ENCODE measurements at regions not wholly inside any gene's neighbourhood (a gene's known extent, or its start where the extent isn't known, plus 50 kb on each side); places are given as distances from the start of the nearest gene placed in this dataset.
"Not testable (repeated sequence)": the region's sequence is repeated elsewhere in the genome, so short reads cannot be mapped to it uniquely, and the experiment has no call there.

GRCh38 chr17:21512307-21513011 is 136.3 kb downstream of the KCNJ12 start:
- ATAC-seq (ENCODE audit: insufficient read depth, low FRiP score) (no peak), DNase-seq (no peak)
- H3K4me3 ChIP-seq, result no peak overlapping the region
- H3K27me3 ChIP-seq (ENCODE audit: control insufficient read depth in 3 of 3, insufficient read depth in 3 of 3, low read length in 2 of 3), result peaks cover 0 to 18% (median 3%) of the 10 kb centered on the region in 3 donors
- TF ChIP-seq CTCF (IDR thresholded peaks at IDR 0.05; ENCODE audit: control extremely low read depth, extremely low read depth), result no peak
- H3K36me3 ChIP-seq (ENCODE audit: control insufficient read depth in 4 of 4, insufficient read depth in 4 of 4, low read length in 4 of 4), result no peaks in the 10 kb centered on the region
- H3K9ac ChIP-seq (ENCODE audit: insufficient read depth in 1 of 2, low read length in 2 of 2), result no peak overlapping the region
- no peak overlapping the region for H3K27ac ChIP-seq (ENCODE audit: low read depth in 1 of 2, low read length in 1 of 2)
- H3K4me1 ChIP-seq (ENCODE audit: control insufficient read depth in 5 of 5, insufficient read depth in 5 of 5, low read length in 5 of 5), result peaks cover 0 to 5% (median 0%) of the 10 kb centered on the region in 5 donors
- H3K9me3 ChIP-seq (ENCODE audit: control insufficient read depth in 4 of 4, insufficient read depth in 3 of 4, low read length in 3 of 4), result peaks cover 0 to 2% (median 0%) of the 10 kb centered on the region in 4 donors
- WGBS, 2 donors, result 55 to 61% methylated on average over 17 to 18 of the region's 18 CpGs

GRCh38 chr17:21513012-21513570 is 136.9 kb downstream of the KCNJ12 start:
- Histone ChIP-seq H3K4me3 (no peak overlapping the region), H3K9ac (ENCODE audit: insufficient read depth in 1 of 2, low read length in 2 of 2) (no peak overlapping the region)
- ATAC-seq (ENCODE audit: insufficient read depth, low FRiP score), result peak; percentile 81

GRCh38 chr17:21514567-21514966 is 138.4 kb downstream of the KCNJ12 start:
- H3K9ac ChIP-seq (ENCODE audit: insufficient read depth in 1 of 2, low read length in 2 of 2); H3K9me3 ChIP-seq (ENCODE audit: control insufficient read depth in 4 of 4, insufficient read depth in 3 of 4, low read length in 3 of 4); DNase-seq; H3K4me3 ChIP-seq; H3K4me1 ChIP-seq (ENCODE audit: control insufficient read depth in 5 of 5, insufficient read depth in 5 of 5, low read length in 5 of 5); H3K27ac ChIP-seq (ENCODE audit: low read depth in 1 of 2, low read length in 1 of 2); ATAC-seq (ENCODE audit: insufficient read depth, low FRiP score); H3K36me3 ChIP-seq (ENCODE audit: control insufficient read depth in 4 of 4, insufficient read depth in 4 of 4, low read length in 4 of 4): not testable (repeated sequence)
- peaks cover 0 to 18% (median 3%) of the 10 kb centered on the region in 3 donors for H3K27me3 ChIP-seq (ENCODE audit: control insufficient read depth in 3 of 3, insufficient read depth in 3 of 3, low read length in 2 of 3)
- 78 to 100% methylated on average over 1 of the region's 1 CpG for WGBS, 2 donors

More at GRCh38 chr17:21513012-21513570, 136.9 kb downstream of the KCNJ12 start:
- Histone ChIP-seq H3K36me3 (ENCODE audit: control insufficient read depth in 4 of 4, insufficient read depth in 4 of 4, low read length in 4 of 4) (no peaks in the 10 kb centered on the region), H3K27me3 (ENCODE audit: control insufficient read depth in 3 of 3, insufficient read depth in 3 of 3, low read length in 2 of 3) (peaks cover 0 to 18% (median 3%) of the 10 kb centered on the region in 3 donors), H3K4me1 (ENCODE audit: control insufficient read depth in 5 of 5, insufficient read depth in 5 of 5, low read length in 5 of 5) (peaks cover 0 to 5% (median 0%) of the 10 kb centered on the region in 5 donors), H3K9me3 (ENCODE audit: control insufficient read depth in 4 of 4, insufficient read depth in 3 of 4, low read length in 3 of 4) (peaks cover 0 to 2% (median 0%) of the 10 kb centered on the region in 4 donors), H3K27ac (ENCODE audit: low read depth in 1 of 2, low read length in 1 of 2) (no peak overlapping the region)
- DNase-seq, result peak; percentile 79 to 86 (median 80)
- WGBS, 2 donors, result 4% methylated on average over 24 of the region's 24 CpGs
- peak; percentile 90 for TF ChIP-seq CTCF (IDR thresholded peaks at IDR 0.05; ENCODE audit: control extremely low read depth, extremely low read depth)

- no peak overlapping the region for H3K9ac ChIP-seq (ENCODE audit: insufficient read depth in 1 of 2, low read length in 2 of 2)
- 47 to 62% methylated on average over 9 of the region's 9 CpGs for WGBS, 2 donors
- no peak for ATAC-seq (ENCODE audit: insufficient read depth, low FRiP score)
- DNase-seq, result no peak
- no peak overlapping the region for H3K27ac ChIP-seq (ENCODE audit: low read depth in 1 of 2, low read length in 1 of 2)
- H3K36me3 ChIP-seq (ENCODE audit: control insufficient read depth in 4 of 4, insufficient read depth in 4 of 4, low read length in 4 of 4), result no peaks in the 10 kb centered on the region
- no peaks in the 10 kb centered on the region for H3K9me3 ChIP-seq (ENCODE audit: control insufficient read depth in 4 of 4, insufficient read depth in 3 of 4, low read length in 3 of 4)
- no peak overlapping the region for H3K4me3 ChIP-seq
- TF ChIP-seq CTCF (IDR thresholded peaks at IDR 0.05; ENCODE audit: control extremely low read depth, extremely low read depth), result no peak
- no peaks in the 10 kb centered on the region for H3K27me3 ChIP-seq (ENCODE audit: control insufficient read depth in 3 of 3, insufficient read depth in 3 of 3, low read length in 2 of 3)
- H3K4me1 ChIP-seq (ENCODE audit: control insufficient read depth in 5 of 5, insufficient read depth in 5 of 5, low read length in 5 of 5), result no peaks in the 10 kb centered on the region
Measured at GRCh38 chr17:21517538-21518293, 141.6 kb downstream of the KCNJ12 start.
